Spleen (tissue), 11 donors: ENCODE measurements at regions not wholly inside any gene's neighbourhood (a gene's known extent, or its start where the extent isn't known, plus 50 kb on each side); places are given as distances from the start of the nearest gene placed in this dataset.

Experiments
- DNase-seq: peaks from one replicate; pipeline ENCODE4 v3.0.0-alpha.2; 2020
- H3K27ac ChIP-seq, 8 donors: fragments of 200-600 bp; sonication (generic) in 7 of 8; 1 replicate in 4 of 8; 2 replicates in 4 of 8; pipeline versions ENCODE4 v1.5.0 to v1.8.0; 2016 to 2021; ENCODE audit warnings: inconsistent platforms in 4 of 8, mild to moderate bottlenecking in 4 of 8, moderate library complexity in 1 of 8
- H3K27me3 ChIP-seq, 7 donors: fragments of 200-600 bp; sonication (generic) in 6 of 7; replicated peaks in 1 of 7; 1 replicate in 4 of 7; 2 replicates in 3 of 7; pipeline versions ENCODE4 v1.5.0 to v1.8.0; 2016 to 2021; ENCODE audit warnings: inconsistent platforms in 3 of 7, mild to moderate bottlenecking in 1 of 7
- H3K36me3 ChIP-seq, 6 donors: fragments of 200-600 bp; sonication (generic) in 5 of 6; 1 replicate in 4 of 6; 2 replicates in 2 of 6; pipeline versions ENCODE4 v1.5.0 to v1.8.0; 2016 to 2021; ENCODE audit warnings: inconsistent platforms in 2 of 6
- H3K4me1 ChIP-seq, 6 donors: fragments of 200-600 bp; sonication (generic) in 5 of 6; 1 replicate in 3 of 6; 2 replicates in 3 of 6; pipeline versions ENCODE4 v1.5.0 to v1.8.0; 2016 to 2021; ENCODE audit warnings: inconsistent platforms in 3 of 6
- H3K4me3 ChIP-seq, 8 donors: fragments of 200-600 bp; sonication (generic) in 7 of 8; 1 replicate in 4 of 8; 2 replicates in 4 of 8; pipeline versions ENCODE4 v1.5.0 to v1.8.0; 2016 to 2021; ENCODE audit warnings: inconsistent platforms in 4 of 8, mild to moderate bottlenecking in 4 of 8, moderate library complexity in 2 of 8
- H3K9me3 ChIP-seq, 8 donors: fragments of 200-600 bp; sonication (generic) in 7 of 8; 1 replicate in 4 of 8; 2 replicates in 4 of 8; pipeline versions ENCODE4 v1.5.0 to v1.8.0; 2016 to 2021; ENCODE audit warnings: inconsistent platforms in 4 of 8
- CTCF ChIP-seq, 11 experiments: fragments of 200-600 bp in 7 of 11; fragments of 450-650 bp in 4 of 11; sonication (generic) in 4 of 11; IDR thresholded peaks in 8 of 11; conservative IDR thresholded peaks in 3 of 11; 1 replicate in 7 of 11; 2 replicates in 4 of 11; pipeline versions ENCODE4 v1.4.0 to v1.8.0; 2016 to 2021; ENCODE audit warnings: antibody characterized with exemption in 11 of 11, inconsistent platforms in 4 of 11, mild to moderate bottlenecking in 1 of 11
- POLR2A ChIP-seq, 3 donors: fragments of 450-650 bp; IDR thresholded peaks; one replicate each; pipeline ENCODE4 v1.5.1; 2017; ENCODE audit warnings: antibody characterized with exemption in 3 of 3, mild to moderate bottlenecking in 1 of 3
- POLR2AphosphoS5 ChIP-seq, 3 donors: sonication (generic); formaldehyde crosslinking; IDR thresholded peaks; one replicate each; pipeline ENCODE4 v1.5.1; 2017; ENCODE audit warnings: antibody characterized with exemption in 3 of 3
- WGBS, 5 donors: extraction: QIAGEN DNeasy Blood & Tissue Kit in 3 of 5; methylation state at CpG; one replicate each; pipeline versions ENCODE4 v1.1.5 to v1.1.7; 2013 to 2018; 5-methylcytosine and 5-hydroxymethylcytosine counted together
- intact Hi-C: fragments of 100-400 bp; cut with DNase I; formaldehyde crosslinking; loops from one replicate; pipeline ENCODE4 v1.15.0; 2023; ENCODE audit warnings: low total_unique reads
- donor health status: healthy with polysubstance abuse.
- donor health status: DM: no; HTN: no; CAD: no; lungs with moderate emphysema.
- donor health status: DM: no; HTN: no; CAD: no.
- donor health status: Bipolar disorder and iron deficiency.
- donor health status: healthy.
- donor health status: DM: no; HTN: no; CAD: no.
- donor health status: DM: yes; HTN: yes; CAD: no.

GRCh38 chr13:111964411-111965035, 102.4 kb upstream of the SOX1 start:
- peaks cover 0 to 3% (median 0%) of the 10 kb centered on the region in 8 donors for H3K9me3 ChIP-seq
- no peak for DNase-seq
- intact Hi-C loops: no loop called here
- H3K4me1 ChIP-seq: no peaks in the 10 kb centered on the region
- H3K4me3 ChIP-seq: no peak overlapping the region
- WGBS, 5 donors: 93 to 98% (median 93%) methylated on average over 28 of the region's 28 CpGs
- no peak overlapping the region for H3K27ac ChIP-seq
- TF ChIP-seq POLR2AphosphoS5 (IDR thresholded peaks at IDR 0.05) (no peak), POLR2A (IDR thresholded peaks at IDR 0.05) (no peak), CTCF (IDR thresholded peaks at IDR 0.05 in 8 of 11, conservative IDR thresholded peaks at IDR 0.05 in 3 of 11) (no peak)
- H3K36me3 ChIP-seq: no peaks in the 10 kb centered on the region
- H3K27me3 ChIP-seq: peaks cover 0 to 16% (median 0%) of the 10 kb centered on the region in 7 donors

- H3K9me3 ChIP-seq: peaks cover 0 to 3% (median 0%) of the 10 kb centered on the region in 8 donors
- intact Hi-C loops: no loop called here
- H3K36me3 ChIP-seq: no peaks in the 10 kb centered on the region
- H3K27me3 ChIP-seq: peaks cover 0 to 26% (median 4%) of the 10 kb centered on the region in 7 donors
- no peak overlapping the region for H3K27ac ChIP-seq
- 87 to 91% (median 90%) methylated on average over 24 of the region's 24 CpGs for WGBS, 5 donors
- TF ChIP-seq CTCF (IDR thresholded peaks at IDR 0.05 in 8 of 11, conservative IDR thresholded peaks at IDR 0.05 in 3 of 11) (no peak), POLR2AphosphoS5 (IDR thresholded peaks at IDR 0.05) (no peak), POLR2A (IDR thresholded peaks at IDR 0.05) (no peak)
- no peak overlapping the region for H3K4me3 ChIP-seq
- H3K4me1 ChIP-seq: no peaks in the 10 kb centered on the region
- no peak for DNase-seq
Measured at GRCh38 chr13:111965466-111966214, 101.3 kb upstream of the SOX1 start.

GRCh38 chr13:111966933-111967332, 100.0 kb upstream of the SOX1 start:
- no peaks in the 10 kb centered on the region for H3K36me3 ChIP-seq
- no peak overlapping the region for H3K4me3 ChIP-seq
- peaks cover 0 to 39% (median 9%) of the 10 kb centered on the region in 7 donors for H3K27me3 ChIP-seq
- H3K27ac ChIP-seq: no peak overlapping the region
- intact Hi-C loops: no loop called here
- peaks cover 0 to 3% (median 0%) of the 10 kb centered on the region in 8 donors for H3K9me3 ChIP-seq
- WGBS, 5 donors: 71 to 87% (median 79%) methylated on average over 7 of the region's 7 CpGs
- H3K4me1 ChIP-seq: no peaks in the 10 kb centered on the region
- TF ChIP-seq CTCF (IDR thresholded peaks at IDR 0.05 in 8 of 11, conservative IDR thresholded peaks at IDR 0.05 in 3 of 11): no peak
- TF ChIP-seq POLR2AphosphoS5 (IDR thresholded peaks at IDR 0.05): no peak
- no peak for TF ChIP-seq POLR2A (IDR thresholded peaks at IDR 0.05)
- DNase-seq: no peak

GRCh38 chr13:111967572-111968201, 99.3 kb upstream of the SOX1 start:
- Histone ChIP-seq H3K27ac (no peak overlapping the region), H3K9me3 (peaks cover 0 to 3% (median 0%) of the 10 kb centered on the region in 8 donors), H3K27me3 (peaks cover 0 to 47% (median 16%) of the 10 kb centered on the region in 7 donors), H3K4me1 (no peaks in the 10 kb centered on the region), H3K36me3 (no peaks in the 10 kb centered on the region), H3K4me3 (no peak overlapping the region)
- 65 to 80% (median 68%) methylated on average over 8 of the region's 8 CpGs for WGBS, 5 donors
- intact Hi-C loops: no loop called here
- TF ChIP-seq POLR2A (IDR thresholded peaks at IDR 0.05) (no peak), CTCF (IDR thresholded peaks at IDR 0.05 in 8 of 11, conservative IDR thresholded peaks at IDR 0.05 in 3 of 11) (no peak), POLR2AphosphoS5 (IDR thresholded peaks at IDR 0.05) (no peak)
- no peak for DNase-seq
